ENCODE measurements at regions not wholly inside any gene's neighbourhood (a gene's known extent, or its start where the extent isn't known, plus 50 kb on each side); places are given as distances from the start of the nearest gene placed in this dataset.

DNA sequence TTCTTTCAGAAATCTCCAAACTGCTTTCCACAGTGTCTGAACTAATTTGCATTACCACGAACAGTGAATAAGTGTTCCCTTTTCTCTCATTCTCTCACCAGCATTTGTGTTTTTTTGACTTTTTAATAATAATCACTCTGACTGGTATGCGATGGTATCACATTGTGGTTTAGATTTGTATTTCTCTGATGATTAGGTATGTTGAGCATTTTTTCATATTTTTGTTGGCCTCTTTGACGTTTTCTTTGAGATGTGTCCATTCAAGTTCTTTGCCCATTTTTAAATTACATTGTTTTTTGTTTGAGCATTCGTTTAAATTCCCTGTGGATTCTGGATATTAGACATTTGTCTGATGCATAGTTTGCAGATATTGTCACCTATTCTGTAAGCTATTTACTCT is 1639.6 kb upstream of the TENM4 start:
- DNase-seq, result no peak

DNA sequence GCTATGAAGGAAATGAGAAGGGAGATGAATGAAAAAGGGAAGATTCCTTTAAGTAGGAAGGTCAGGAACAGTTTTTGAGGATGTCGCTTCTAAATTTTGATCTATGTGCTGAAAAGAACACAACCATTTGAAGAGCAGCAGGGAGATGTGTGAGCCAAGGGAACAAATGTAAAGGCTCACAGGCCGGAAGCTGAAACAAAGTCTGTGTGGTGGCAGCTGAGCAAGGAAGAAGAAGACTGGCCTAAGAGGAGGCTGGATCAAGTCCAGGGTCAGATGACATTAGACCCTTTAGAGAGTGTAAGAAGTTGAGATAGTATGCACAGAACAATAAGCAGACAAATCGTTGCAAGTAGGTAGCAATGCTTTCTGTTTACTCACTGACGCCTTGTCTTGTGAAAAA is 1631.4 kb upstream of the TENM4 start:
- no peak for DNase-seq

DNA sequence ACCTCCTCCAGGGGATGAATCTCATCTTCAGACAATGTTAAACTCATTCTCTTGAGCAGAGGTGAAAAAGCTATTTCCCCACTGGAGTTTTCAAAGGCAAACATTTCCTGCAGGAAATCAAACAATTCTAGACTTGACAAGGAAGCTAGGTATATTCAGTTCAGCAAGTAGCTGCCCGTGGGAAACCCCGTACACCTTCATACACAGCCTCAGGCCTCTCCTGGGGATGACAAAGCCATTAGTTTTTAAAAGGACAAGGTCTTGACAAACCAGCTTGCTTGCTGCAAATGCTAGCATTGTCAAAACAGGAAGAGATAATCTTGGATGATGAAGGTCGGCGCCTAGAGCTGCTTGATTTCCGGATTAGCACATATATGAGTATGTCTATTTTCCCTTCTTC is 1630.8 kb upstream of the TENM4 start:
- no peak for DNase-seq

DNA sequence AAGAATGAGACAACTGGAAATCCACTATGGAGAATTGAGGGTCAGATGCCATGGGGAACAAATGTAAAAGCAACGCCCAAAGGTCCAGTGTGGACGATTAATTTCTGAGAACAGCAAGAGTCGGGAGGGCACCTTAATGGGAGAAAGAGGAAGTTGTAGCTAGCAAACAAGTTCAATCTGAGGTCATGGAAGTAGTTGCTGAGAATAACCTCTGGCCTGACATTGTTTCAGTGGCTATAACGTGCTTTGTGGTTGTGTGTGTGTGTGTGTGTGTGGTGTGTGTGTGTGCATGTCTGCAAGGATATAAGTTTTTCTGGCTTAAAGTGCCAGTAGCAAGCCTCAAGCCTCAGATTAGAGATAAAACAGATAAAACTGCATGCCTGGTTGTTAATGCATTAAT is 1630.1 kb upstream of the TENM4 start:
- no peak for DNase-seq

DNA sequence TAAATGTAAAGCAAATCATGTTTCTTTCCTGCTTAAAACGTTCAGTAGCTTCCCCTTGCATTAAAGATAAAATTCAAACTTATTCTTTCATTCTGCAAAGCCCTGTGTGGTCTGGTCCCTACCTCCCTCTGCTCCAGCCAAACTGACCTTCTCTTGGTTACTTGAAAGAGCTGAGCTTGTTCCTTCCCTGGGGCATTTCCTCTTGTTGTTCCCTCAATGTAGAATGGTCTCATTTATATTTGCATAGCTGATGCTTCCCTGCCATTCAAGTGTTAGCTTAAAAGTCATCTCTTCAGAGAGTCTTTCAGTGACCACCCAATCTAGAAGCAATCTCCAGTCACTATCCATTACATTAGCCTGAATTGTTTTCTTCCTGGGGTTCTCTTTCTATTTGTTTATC is 1618.5 kb upstream of the TENM4 start:
- no peak for DNase-seq

DNA sequence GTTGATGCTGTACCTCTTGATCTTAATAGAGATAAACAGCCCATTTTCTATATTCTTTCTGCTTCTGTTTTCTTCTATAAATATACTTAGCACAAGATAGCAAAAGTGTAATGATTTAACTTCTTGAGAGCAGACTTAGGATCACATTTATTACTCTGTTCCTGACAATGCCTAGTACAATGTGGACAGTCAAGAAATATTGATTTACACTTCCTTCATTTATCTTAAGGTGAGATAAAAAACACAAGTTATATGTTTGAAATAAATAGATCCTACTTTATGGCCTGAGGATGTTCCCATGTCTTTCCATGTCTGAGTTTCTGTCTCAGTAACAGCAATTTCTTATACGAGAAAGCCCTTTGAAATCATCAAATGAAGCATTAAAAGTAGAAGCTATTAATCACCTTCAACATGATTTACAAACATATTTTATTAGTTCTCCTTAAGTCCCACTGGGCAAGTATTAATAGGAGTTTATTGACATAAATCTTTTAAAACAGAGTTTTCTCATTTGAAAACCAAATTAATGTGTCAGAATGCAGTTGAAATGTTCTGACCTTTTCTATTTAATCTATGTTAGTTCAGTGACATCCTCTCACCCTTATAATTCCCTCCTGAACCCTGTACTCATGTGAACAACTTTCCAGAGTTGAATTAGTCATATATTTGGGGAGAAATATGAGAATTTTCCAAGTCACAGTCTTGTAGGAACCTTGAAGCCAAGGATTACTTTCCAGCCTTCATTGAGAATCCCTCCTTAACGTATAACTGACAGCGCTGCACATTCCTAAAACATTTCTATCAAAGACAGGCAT is 1611.7 kb upstream of the TENM4 start:
- DNase-seq, result no peak

DNA sequence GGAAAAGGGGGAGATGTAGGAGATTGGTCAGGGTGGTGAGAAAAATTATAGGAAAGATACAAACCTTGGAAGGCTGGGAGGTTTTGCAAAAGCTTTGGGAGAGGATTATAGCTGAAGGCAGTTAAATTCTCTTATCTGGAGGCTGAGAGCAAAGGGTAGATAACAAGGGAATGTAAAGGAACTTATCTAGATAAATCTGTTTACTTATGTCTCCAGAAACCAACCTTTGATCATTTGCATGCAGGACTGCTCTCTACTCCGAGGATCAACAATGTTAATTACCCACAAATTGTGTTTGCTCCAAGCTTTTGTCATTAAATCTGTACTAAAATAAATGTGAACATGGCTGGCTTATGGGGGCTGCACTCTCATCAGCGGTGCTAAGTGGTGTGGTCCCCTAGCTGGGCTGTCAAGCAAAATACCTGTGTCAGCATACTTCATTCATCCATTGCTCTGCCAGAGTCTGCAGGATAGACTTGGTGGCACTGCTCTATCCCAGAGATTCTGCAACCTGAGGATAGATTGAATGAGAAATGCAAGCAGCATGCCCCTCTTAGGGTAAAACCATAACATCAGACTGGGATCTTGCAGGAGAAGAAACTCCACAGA is 1599.2 kb upstream of the TENM4 start:
- no peak for DNase-seq

DNA sequence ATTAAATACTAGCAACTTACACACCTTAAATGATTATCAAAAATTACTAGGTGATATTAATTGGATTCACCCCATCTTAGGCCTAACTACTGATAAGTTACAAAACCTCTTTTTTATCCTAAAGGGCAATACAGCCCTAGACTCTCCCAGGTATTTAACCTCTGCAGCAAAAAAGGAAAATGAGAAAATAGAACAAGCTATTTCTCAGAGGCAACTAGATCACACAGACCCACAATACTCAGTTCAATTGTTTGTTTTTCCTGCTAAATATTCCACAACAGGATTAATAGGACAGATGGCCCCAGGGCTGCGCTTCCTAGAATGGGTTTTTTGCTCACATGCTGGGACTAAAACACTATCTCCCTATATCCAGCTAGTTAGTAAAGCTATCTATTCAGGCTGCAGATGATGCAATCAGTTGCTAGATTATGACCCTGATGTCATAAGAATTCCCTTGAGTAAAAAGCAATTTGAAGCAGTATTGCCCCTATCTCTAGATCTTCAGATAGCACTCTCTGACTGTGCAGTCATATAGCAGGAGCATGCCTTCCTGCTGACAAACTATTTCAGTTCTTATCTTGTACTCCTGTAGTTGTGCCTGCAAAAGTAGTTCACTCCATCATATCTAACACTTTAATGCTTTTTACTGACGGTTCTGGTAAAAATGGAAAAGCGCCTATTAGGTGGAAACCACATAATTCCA is 1595.5 kb upstream of the TENM4 start:
- no peak for DNase-seq

DNA sequence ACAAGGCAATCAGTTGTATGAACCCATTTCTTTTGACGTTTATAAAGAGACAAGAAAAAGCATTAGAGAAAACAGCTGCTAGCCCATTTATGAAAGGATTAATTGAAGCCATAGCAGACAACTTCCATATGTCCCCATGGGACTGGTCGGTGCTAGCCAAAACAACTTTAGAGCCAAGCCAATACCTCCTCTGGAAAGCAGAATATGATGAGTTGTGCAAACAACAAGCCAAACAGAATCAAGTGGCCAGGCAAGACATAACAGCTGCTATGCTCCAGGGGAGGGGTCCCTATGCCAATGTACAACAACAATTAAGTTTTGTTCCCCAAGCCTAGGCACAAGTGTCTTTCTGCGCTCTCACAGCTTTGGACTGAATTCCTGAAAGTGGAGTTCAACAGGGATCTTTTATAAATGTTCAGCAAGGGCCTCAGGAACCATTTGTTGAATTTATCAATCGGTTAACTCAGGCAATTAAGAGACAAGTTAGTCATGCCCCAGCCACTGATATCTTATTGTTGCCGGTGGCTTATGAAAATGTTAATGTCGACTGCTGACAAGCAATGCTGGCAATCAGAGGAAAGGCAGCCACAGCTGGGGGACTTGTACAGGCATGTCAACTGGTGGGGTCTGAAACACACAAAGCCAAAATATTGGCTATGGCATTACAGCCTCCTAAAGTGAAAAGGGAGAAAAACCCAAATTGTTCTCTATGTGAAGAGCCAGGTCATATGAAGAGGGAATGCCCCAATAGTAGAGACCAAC is 1593.1 kb upstream of the TENM4 start:
- DNase-seq, result no peak

DNA sequence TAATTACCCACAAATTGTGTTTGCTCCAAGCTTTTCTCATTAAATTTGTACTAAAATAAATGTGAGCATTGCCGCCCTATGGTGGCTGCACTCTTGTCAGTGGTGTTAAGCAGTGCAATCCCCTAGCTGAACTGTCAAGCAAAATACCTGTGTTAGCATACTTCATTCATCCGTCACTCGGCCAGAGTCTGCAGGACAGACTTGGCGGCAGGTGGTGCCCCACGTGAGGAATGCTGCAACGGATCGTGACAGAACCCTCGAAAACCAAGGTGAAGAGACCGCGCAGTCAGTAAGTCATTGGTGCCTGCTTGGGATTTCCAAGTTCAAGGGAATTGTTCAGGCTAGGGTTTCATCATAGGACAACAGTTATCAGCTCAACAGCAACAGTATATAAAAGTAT is 1592.1 kb upstream of the TENM4 start:
- DNase-seq, result no peak

DNA sequence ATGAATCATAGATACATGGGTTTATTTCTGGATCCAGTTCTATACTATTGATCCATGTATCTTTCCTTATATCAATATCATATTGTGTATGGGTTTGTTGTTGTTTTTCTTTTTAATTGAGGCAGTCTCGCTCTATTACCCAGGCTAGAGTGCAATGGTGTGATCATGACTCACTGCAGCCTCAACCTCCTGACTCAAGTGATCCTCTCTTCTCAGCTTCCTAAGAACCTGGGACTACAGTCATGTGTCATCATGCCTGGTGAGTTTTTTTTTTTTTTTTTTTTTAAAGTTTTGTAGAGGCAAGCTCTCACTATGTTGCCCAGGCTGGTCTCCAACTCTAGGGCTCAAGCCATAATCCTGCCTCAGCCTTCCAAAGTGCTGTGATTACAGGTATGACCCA is 1589.4 kb upstream of the TENM4 start:
- no peak for DNase-seq

DNA sequence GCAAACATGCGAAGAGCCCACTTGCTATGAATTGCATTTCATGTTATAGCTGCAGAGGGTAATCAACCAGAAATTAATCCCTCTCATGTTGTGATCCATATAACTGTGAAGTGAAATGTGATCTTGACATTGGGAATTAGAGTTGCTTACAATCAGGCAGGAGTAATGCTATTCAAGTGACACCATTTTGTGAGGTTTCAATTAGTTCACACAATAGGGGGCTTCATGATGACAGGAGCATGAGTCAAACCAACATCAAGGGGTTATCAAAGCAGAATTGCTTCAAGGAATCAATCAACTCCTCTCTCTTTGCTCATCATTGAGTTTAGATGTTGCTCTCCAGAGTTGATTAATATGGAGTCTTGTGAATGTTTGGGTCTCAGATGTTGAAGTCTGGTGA is 1585.2 kb upstream of the TENM4 start:
- no peak for DNase-seq

DNA sequence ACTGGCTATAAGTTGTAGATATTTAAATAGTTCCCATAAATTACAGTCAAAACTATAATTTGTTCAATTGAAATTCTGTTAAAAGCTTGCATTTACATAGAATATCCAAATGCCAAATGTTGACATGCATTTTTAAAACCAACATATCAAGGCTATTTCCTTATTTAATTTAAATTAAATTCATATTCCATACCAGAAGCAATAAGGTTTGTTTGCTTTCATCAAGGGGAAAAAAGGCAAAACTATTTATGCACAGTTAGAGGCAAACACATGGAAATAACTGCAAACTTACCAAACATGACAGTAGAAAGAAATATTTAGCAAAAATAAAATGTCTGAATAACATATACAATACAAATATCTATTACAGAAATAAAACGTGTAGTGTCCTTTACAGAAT is 1581.2 kb upstream of the TENM4 start:
- no peak for DNase-seq

DNA sequence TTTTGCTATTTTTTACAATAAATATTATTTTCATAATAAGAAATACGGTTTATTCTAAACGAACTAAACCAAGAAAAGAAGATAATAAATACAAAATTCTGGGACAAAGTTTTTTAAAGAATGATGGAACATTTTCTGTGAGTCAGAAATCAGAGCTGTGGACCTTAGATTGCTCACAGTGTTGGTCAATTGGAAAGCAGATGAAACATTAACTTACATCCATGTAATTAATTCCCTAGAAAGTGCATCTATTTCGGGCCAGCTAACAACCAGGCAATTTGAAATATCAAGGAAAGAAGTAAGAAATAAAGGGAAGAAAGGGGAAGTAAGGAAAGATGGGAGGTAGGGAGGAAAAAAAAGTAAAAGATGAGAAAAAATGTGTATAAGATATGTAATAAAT is 1569.8 kb upstream of the TENM4 start:
- no peak for DNase-seq

DNA sequence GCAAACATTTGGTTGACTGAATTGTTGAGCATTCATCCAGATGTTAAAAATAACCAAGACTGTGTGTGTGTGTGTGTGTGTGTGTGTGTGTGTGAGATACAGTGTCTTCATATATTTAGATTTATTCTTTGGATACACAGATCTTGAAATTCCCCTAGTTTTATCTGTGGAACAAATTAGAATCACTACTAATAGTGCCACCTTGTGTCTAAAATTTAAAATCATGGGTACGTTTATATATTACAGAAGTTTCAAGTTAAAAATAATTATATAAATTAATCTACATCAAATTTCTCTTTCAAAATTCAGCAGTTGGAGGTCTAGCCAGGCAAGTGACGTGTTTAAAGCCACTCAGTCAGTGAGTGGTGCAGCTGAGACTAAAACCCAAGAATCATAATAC is 1566.2 kb upstream of the TENM4 start:
- no peak for DNase-seq

DNA sequence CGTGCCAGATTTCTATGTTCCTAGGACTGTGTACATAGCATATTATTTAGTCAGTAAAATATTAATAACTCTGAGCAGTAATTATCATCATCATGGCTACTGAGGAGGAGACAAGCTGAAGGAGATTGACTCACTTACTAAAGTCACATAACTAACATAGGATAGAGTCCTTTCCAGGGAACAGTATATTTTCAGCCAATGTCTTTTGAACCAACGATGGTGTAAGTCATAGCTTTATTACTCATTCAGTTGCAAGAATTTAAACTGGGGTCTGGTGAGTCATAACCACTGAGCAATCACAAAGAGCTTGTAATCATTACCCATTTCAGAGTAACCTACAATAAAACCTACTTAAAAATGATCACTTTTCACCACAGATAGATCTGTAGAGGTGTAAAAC is 1564.8 kb upstream of the TENM4 start:
- no peak for DNase-seq

DNA sequence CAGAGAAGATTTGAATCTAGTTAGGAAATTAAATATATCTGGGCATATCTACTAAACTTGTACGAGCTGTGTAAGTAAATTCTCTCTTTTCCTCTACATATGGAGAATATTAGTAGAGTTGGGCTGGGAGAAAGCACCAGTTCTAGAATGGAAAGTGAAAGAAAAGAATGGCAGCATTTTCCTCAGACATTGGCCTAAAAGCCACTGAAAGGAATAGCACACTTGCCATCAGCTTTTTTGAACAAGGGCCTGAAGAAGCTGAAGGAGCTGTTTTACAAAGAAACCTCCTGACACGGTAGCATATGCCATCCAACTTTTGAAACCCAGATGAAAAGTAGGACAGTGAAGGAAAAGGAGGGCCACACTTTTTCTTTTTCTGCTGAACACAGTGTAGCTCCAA is 1563.7 kb upstream of the TENM4 start:
- DNase-seq, result no peak

DNA sequence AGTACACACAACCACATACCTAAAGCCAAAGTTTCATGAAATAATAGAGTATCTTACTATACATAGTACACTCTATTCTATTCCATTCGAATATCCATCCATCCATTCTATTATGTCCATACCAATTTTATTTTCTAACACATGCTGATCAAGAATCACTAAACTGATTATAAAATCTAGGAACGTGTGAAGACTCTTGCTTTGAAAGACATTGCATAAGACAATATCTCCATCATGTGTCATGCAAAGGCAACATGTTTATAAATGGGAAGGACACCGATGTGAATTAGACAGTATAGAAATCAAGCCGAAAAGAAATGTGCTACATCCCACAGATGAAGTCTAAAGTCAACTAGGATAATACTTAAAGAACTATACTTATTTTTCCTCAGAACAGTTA is 1561.5 kb upstream of the TENM4 start:
- DNase-seq, result no peak

DNA sequence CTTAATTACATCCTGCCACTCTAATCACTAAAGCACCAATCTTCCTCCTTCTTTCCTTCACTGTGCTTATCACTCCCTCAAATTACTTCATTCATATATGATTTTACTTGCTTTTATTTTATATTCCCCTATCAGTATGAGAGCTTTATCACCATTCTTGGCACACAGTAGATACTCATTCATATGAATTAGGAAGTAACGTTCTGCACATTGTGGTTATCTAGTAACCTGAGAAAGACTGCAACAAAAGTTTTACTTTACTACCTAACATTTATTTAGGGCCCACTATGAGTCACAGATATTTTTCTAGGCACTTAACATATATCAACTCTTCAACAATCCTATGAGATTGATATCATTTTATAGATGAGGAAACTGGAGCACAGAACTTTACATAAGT is 1559.9 kb upstream of the TENM4 start:
- DNase-seq, result no peak

DNA sequence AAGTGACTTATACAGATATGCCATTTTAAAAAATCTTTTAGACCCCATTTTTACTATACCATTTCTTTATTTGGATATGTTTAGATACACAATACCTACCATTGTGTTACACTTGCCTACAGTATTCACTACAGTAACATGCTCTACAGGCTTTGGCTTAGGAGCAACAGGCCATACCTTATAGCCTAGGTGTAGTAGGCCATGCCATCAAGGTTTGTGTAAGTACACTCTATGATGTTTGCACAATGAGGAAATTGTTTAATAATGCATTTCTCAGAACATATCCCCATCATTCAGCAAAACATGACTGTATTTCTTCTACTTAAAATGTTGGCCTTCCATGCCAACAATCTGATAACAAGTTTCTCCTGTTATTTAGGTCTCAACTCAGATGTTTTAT is 1559.5 kb upstream of the TENM4 start:
- no peak for DNase-seq

DNA sequence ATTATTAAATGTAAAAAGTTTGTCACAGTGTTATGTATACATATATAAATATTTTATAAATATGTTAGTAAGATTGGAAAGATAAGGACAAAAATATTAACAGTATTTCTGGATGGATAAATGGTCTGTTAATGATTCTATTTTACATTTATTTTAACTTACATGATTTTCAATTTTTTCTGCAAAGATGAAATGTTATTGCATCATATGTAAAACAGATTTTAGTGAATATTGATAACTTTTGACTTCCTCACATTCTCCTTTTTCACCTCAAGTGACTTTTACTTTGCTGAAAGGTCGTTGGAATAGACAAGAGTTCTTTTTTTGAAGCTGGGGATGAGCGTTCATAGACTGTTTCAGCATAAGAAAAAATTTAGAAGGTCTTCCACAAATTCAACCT is 1554.7 kb upstream of the TENM4 start:
- no peak for DNase-seq

DNA sequence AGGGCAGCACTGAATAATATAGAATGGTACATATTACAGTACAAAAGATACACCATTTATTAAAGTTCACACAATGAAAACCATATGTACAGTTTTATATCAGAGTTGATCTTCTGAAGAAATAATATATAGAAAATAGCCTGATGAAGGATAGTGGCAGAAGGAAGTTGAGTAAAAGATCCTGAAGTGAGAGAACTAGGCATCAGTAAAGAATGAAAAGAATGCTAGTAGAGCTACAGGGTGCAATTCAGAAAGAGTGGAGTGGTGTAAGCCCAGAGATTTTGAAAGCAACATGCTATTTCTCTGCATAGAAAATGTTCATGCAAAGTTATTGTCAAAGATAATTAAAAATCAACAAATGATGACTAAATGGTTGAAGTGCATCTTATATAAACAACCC is 1552.7 kb upstream of the TENM4 start:
- DNase-seq, result no peak

DNA sequence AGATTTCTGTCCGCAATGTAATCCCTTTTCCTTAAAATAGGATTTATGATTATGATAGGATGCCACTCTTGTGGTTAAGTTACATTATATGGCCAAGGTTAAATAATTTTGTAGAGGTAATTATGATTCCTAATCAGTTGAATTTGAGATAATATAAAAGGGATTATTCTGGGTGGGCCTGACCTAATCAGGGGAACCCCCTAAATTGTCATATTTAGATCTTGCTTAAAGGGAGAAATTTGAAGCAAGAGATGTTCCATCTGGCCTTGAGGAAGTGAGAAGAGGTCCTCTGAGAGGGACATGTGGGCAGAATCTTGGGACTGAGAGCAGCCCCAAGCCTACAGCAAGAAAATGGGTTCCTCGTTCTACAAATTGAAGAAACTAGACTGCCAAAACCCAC is 1550.1 kb upstream of the TENM4 start:
- DNase-seq, result no peak

DNA sequence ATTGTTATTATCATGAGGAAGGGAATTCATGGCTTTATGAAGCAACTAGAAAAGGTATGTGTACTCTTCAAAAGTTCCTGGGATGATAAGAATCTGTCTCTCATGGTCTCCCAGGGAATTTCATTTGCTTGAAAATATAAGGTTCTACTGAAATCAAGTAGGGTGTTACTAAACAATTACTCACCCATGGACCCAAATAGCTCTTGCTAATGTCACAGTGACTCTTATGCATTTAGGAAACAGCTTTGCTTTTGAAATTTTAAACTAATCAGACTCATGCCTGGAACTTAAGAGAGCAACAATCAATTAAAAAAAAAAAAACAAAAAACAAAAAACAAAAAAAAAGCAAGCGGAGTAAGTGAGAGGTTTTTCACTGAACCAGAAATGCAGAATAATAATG is 1546.3 kb upstream of the TENM4 start:
- DNase-seq, result no peak

All from NCI-H1417 treated with DMSO at 0.1 percent for 48 hours (cell line).